HG03378 (cell line): ENCODE measurements at regions not wholly inside any gene's neighbourhood (a gene's known extent, or its start where the extent isn't known, plus 50 kb on each side); places are given as distances from the start of the nearest gene placed in this dataset.
A peak's percentile ranks its signal among the peaks of the same experiment; 100 is the strongest.
"Not testable (repeated sequence)": the region's sequence is repeated elsewhere in the genome, so short reads cannot be mapped to it uniquely, and the experiment has no call there.

ENCODE experiments used
- ATAC-seq: cut with Tn5 transposase; IDR thresholded peaks from one replicate; pipeline ENCODE4 v1.9.1; 2021; ENCODE audit warnings: mild to moderate bottlenecking, moderate library complexity; ENCODE audit not compliant: unreplicated experiment

DNA sequence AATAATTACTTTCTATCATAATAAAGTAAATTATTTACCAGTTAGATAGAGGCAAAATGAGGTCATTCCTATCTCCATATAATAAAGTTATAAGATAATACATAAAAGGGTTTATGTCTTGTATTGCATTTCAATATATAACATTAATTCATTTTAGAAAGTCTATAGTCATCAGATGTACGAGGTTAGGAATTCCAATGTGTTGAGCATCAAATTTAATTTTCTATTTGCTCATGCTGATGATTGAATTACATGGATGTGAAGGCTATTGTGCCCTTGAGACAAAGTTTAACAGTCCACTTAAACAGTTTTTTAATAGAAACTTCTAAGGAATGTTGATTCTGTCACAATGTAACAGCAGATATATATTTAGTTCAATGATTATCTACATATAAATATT is 678.3 kb upstream of the LRRN3 start:
- ATAC-seq, result no peak

DNA sequence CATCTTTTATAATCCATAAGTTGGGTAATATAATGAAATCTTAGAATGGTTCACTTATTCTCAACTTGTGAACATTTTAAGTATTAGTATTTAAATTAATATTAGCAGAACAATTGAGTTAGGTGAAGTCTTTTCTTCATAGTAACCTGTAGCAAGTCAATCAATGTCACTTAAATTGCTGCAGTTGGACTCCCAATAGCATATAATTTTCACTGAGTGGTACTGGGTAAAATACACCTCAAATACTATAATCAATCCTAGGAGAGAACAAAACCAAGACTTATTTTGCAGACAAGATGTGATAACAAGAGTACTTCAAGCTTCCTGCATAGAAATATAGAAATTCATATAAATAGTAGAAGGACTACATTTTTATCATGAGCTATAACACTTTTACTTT is 677.9 kb upstream of the LRRN3 start:
- ATAC-seq, result no peak

DNA sequence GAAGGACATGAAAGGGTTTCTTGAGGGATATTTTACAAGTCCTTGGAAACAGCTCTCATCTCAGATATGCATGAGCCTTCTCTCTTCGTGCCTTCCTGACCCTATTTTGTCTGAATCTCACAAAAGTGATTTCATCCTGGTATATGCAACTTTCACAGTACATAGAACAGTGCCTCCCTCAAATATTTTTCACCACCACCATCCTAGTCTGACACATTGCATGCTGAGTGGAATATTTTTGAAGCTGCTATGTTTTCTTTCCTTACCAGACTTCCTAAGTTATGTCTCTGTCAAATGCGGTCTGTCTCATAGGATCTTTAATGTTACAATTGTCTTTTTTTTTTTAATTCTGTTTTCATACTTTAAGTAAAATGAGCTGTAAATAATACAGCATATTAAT is 673.3 kb upstream of the LRRN3 start:
- ATAC-seq, result no peak

- ATAC-seq, result no peak
Measured at GRCh38 chr7:110418659-110419280, 672.2 kb upstream of the LRRN3 start.

DNA sequence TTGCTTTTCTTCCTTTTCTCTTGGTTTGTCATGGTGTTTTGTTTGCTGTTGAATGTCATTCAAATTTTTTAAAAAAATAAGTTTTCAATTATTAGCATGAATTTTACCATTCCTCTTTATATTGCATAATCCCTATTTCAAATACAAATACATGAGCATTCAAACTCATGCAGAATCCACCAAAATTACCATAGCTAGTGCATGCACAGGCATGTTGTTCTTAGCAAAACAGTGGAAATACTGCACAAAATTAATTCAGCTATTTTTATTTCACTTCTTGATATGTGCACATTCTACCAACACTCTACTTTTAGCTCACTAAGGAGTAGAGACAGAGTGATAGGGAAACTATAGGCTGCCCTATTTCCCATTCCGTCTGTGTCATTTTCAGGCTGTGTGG is 670.1 kb upstream of the LRRN3 start:
- ATAC-seq, result no peak

- ATAC-seq, result no peak
Measured at GRCh38 chr7:110421490-110422241, 669.3 kb upstream of the LRRN3 start.

DNA sequence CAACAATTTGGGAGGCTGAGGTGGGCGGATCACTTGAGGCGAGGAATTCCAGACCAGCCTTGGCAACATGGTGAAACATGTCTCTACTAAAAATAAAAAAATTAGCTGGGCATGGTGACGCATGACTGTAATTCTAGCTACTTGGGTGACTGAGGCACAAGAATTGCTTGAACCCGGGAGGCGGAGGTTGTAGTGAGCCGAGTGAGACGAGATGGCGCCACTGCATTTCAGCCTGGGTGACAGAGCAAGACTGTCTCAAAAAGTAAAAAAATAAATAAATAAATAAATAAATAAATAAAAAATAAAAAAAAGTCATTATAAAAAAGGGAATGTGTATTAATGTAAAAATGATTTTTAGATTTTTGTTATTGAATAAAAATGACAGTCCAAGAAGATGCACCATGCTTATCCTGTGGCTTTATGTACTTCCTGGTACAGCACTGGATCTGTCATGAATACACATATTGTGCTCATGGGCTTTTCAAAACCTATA is 658.8 kb upstream of the LRRN3 start:
- ATAC-seq, result no peak

GRCh38 chr7:110438926-110439325 is 652.0 kb upstream of the LRRN3 start:
- not testable (repeated sequence) for ATAC-seq

DNA sequence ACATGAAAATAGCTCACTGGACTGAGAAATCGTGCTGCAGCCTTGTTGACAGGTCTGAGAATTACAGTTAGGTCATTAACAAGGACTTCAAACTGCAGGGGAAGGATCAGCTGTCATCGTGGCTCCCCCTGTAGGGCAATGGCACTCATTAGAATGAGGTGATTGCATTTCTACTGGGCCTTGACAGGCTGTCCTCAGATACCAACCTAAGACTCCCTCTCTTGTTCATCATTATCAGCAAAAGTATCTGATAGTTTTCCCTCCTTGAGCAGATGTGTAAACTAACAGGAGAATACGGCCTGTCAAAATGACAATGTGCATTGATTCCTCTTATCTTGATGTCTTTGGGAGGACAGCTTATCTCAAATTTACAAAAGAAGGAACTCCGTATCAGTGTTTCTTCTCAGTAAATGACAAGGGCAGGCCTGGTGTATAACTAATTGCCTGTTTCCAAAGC is 648.5 kb upstream of the LRRN3 start:
- peak; percentile 62 for ATAC-seq

DNA sequence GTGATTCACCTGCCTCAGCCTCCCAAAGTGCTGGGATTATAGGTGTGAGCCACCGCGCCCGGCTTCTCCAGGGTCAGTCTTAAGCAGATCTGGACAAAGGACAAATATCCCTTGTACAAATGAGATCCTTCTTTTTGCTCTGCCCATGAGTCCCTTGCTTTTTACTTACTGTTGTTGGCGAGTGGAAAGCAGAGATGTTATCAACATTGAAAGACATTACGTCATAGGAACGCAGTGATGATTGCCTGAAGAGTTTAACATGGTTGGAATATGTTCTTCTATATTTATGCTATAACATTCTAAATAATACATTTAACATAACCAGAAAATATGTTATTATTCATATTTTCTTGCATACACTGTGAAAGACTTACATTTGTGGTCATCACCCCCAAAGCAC is 644.3 kb upstream of the LRRN3 start:
- no peak for ATAC-seq

DNA sequence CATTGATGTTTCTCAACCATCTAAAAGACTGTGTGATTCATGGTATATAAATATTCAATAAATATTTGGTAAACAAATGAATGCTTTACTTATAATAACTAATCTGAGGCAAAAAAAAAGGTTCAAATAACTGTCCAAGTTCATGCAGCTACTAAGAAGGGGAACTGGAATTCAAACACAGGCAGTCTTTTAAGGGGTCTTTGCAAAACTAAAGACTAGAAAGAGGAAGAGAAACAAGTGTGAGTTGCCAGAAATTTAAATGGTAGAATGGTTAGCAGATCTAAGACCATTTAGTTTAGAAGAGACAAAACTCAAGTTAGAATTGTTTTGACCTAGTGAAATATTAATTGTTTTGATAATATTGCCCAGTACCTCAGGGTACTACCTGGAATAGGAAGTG is 642.0 kb upstream of the LRRN3 start:
- peak; percentile 67 for ATAC-seq

DNA sequence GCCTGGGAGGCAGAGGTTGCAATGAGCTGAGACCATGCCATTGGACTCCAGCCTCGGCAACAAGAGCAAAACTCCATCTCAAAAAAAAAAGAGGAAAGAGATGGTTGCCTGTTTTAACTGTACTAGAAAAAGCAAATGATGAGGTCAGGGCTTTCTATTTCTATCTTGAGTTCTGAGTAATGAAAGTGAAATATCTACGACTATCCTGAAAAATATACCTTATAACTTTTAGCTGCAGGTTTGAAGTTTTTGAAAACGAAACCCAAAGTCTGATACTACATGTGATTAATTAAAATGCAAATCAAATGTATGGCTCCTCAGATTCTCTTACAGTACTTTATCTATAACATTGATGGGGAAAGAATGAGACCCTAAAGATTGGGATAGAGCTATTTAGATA is 636.2 kb upstream of the LRRN3 start:
- ATAC-seq, result no peak

- no peak for ATAC-seq
Measured at GRCh38 chr7:110461621-110462020, 629.3 kb upstream of the LRRN3 start.

GRCh38 chr7:110470420-110470819 is 620.5 kb upstream of the LRRN3 start:
- no peak for ATAC-seq

DNA sequence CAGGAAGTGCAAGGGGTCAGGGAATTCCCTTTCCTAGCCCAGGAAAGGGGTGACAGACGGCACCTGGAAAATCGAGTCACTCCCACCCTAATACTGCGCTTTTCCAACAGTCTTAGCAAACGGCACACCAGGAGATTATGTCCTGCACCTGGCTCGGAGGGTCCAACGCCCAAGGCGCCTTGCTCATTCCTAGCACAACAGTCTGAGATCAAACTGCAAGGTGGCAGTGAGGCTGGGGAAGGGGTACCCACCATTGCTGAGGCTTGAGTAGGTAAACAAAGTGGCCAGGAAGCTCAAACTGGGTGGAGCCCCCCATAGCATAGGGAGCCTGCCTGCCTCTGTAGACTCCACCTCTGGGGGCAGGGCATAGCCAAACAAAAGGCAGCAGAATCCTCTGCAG is 618.5 kb upstream of the LRRN3 start:
- ATAC-seq, result not testable (repeated sequence)

GRCh38 chr7:110480964-110481363 is 610.0 kb upstream of the LRRN3 start:
- no peak for ATAC-seq

DNA sequence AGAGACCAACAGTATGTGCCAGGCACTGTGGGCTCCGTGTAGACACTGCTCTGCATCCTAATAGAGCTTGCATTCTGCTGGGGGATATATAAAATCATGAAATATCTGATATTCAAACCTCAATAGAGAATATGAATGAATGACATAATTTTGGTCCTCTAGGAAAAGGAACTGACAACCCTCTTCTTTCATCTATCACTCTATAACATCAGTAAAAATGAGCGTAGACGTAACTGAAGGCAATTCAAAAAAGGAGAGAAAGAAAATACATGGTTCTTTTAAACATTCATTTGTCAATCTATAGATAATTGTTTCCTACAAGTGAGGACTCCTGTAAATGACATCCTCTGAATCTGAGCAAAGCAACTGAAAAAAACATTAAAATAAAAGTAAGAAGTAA is 607.4 kb upstream of the LRRN3 start:
- no peak for ATAC-seq

DNA sequence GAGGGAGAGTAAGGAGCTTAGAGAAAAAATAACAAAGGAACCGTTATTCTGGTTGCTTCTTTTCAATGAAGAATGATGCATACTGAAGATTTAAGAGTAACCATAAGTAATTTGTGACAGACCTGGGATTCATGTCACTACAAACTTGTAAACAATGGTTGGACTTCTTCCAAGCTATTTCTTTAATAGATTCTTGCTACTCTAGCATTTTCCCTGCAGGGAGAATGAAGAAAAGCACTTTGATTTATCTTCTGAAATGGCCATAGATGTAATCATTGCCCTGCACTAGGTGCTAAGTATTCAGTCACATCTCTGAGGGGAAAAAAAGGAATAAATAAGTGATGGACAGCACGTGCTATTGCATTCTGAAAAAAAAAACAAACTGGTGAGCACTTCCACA is 606.6 kb upstream of the LRRN3 start:
- ATAC-seq, result no peak

GRCh38 chr7:110486549-110486948 is 604.4 kb upstream of the LRRN3 start:
- no peak for ATAC-seq

GRCh38 chr7:110502888-110503465 is 588.0 kb upstream of the LRRN3 start:
- ATAC-seq, result no peak

- no peak for ATAC-seq
Measured at GRCh38 chr7:110507369-110507768, 583.6 kb upstream of the LRRN3 start.

DNA sequence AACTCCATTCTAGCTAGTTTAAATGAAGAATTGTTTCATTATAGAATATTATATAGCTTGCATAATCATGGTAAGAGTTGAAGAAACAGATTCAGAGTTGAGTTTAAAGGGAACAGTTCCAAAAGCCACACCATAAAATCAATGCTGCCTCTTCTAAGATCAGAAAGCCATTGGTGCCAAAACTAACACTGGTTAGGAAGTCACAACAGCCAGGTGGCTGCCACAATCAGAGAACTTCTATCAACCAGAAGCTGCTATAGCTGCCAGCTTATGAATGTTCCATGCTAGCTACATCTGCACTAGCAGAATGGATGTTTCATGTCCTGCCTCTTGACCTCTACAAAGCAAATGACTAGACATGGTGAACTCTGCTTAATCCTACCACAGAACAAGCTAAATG is 583.1 kb upstream of the LRRN3 start:
- ATAC-seq, result no peak
